Activated CD8-positive, alpha-beta memory T cell treated with anti-CD3 and anti-CD28 coated beads for 4 hours (primary cell): ENCODE measurements at regions not wholly inside any gene's neighbourhood (a gene's known extent, or its start where the extent isn't known, plus 50 kb on each side); places are given as distances from the start of the nearest gene placed in this dataset.
"Not testable (repeated sequence)": the region's sequence is repeated elsewhere in the genome, so short reads cannot be mapped to it uniquely, and the experiment has no call there.

Source experiments
- DNase-seq, 2 donors: peaks; one replicate each; pipeline ENCODE4 v3.0.0-alpha.2; 2020; ENCODE audit warnings: low read depth in 2 of 2

GRCh38 chr17:77086433-77087010, 54.2 kb upstream of the SEC14L1 start:
- DNase-seq = peak; percentile 58 to 66

GRCh38 chr17:77087650-77088454, 52.9 kb upstream of the SEC14L1 start:
- DNase-seq = no peak

DNA sequence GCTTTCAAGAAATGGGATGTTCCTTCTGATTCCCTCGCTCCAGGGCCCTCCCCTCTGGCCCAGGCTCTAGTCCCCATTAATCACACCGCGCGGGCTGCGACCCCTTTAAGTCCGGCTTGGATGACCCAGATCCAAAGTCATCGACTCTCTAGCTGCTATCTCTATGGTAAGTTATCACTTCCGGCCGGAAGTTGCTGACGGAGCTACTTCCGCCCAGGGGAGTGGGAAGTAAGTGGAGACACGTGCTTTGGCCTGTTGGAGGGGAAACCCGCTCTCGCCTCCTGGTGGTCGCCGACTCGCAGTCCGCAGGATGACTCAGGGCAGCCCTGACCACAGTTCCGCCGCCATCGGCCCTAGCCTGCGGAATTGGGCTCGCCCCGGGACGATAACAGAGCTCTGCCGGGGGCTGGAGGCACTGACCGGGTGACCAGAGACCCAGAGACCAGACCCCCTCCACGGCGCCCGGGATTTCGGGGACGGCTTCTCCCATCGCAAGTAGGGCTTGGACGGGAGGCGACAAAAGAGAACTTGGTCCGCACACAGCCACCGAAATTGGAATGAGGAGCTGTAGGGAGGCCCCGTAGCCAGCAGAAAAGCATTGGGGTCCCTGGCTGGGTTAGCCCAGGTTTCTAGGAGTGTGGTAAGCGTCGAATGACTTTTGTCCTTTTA, 52.2 kb upstream of the SEC14L1 start:
- DNase-seq = peak; percentile 79 to 85

DNA sequence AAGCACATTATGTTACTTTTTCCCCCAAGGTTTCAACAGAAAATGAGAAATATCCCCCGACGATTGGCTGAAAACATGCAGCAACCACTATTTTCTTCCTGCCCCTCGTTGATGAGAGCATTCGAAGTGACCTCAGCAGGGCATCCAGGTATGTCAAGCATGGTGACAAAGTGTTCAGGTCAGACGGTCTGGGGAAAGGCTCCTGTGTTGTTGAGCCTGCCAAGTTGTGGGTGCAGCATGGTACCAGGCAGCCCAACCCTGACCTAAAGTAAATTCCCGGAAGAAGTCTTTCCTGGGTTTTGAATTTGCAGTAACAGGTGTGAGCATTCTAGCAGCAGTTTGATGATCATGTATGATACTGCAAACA, 51.7 kb upstream of the SEC14L1 start:
- no peak for DNase-seq

DNA sequence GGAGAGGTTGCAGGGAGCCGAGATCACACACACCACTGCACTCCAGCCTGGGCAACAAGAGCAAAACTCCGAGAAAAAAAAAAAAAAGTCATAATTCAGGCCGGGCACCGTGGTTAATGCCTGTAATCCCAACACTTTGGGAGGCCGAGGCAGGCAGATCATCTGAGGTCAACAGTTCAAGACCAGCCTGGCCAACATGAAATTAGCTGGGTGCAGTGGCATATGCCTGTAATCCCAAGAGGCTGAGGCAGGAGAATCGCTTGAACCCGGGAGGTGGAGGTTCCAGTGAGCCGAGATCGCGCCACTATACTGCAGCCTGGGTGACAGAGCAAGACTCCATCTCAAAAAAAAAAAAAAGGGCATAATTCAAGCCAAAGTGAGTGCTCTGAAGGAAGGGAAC, 50.8 kb upstream of the SEC14L1 start:
- not testable (repeated sequence) for DNase-seq

DNA sequence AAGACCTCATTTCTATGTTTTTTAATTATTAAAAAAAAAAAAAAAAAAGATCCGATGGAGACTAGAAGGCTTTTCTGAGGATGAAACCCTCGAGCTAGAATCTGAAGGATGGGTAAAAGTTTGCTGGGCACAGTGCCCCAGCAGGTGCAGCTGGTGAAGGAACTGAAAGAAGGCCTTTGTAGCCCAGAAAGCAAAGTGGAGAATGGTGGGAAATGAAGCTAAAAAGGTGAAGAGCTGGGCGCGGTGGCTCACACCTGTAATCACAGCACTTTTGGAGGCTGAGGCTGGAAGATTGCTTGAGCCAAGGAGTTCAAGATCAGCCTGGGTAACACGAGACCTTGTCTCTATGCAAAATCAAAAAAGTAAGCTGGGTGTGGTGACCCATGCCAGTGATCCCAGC, 50.3 kb upstream of the SEC14L1 start:
- no peak for DNase-seq
